GM19467 (cell line): ENCODE measurements at regions not wholly inside any gene's neighbourhood (a gene's known extent, or its start where the extent isn't known, plus 50 kb on each side); places are given as distances from the start of the nearest gene placed in this dataset.
"Not testable (repeated sequence)": the region's sequence is repeated elsewhere in the genome, so short reads cannot be mapped to it uniquely, and the experiment has no call there.

Experiments used
- ATAC-seq: cut with Tn5 transposase; IDR thresholded peaks from one replicate; pipeline ENCODE4 v1.9.1; 2021; ENCODE audit warnings: mild to moderate bottlenecking, moderate library complexity; ENCODE audit not compliant: unreplicated experiment

- no peak for ATAC-seq
Observed at GRCh38 chr5:92283521-92283920, 900.4 kb upstream of the ARRDC3 start.

DNA sequence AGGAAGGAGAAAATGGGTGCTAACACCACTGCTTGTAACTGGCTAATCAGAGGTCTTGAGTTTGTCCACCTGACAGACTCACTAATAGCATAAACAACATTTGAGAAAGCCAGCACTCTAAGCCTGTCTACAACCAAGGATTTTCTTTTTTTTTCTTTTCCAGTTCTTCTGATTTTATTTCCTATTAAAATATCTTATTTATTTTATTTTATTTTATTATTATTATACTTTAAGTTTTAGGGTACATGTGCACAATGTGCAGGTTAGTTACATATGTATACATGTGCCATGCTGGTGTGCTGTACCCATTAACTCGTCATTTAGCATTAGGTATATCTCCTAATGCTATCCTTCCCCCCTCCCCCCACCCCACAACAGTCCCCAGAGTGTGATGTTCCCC, 888.6 kb upstream of the ARRDC3 start:
- ATAC-seq = not testable (repeated sequence)

DNA sequence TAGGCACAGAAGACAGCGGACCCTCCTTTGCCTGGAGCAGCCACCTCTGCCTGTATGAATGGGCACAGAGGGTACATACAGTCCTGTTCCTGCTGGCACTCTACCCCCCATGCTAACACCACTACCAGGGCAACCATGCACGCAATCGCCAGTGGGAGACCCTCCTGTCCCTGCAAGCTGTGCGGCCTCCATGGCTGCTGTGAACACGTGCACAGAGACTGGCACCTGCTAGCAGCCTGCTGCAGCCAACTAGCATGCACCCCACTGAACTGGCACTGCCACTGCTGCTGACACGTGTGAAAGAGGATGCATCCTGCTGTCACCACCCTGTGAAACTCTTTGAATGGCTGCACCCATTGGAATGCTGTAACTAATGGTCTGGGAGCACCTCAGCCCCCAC, 885.2 kb upstream of the ARRDC3 start:
- no peak for ATAC-seq

GRCh38 chr5:92267830-92268229, 884.7 kb upstream of the ARRDC3 start:
- no peak for ATAC-seq

GRCh38 chr5:92265804-92266203, 882.7 kb upstream of the ARRDC3 start:
- ATAC-seq = no peak

DNA sequence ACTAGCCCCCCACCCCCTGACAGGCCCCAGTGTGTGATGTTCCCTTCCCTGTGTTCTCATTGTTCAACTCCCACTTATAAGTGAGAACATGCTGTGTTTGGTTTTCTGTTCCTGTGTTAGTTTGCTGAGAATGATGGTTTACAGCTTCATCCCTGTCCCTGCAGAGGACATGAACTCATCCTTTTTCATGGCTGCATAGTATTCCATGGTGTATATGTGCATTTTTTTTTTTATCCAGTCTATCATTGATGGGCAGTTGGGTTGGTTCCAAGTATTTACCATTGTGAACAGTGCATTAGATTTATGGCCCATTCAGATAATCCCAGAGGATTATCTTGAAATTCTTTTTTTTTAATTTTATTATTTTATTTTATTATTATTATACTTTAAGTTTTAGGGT, 872.5 kb upstream of the ARRDC3 start:
- ATAC-seq = not testable (repeated sequence)

GRCh38 chr5:92248518-92248917, 865.4 kb upstream of the ARRDC3 start:
- ATAC-seq = no peak

GRCh38 chr5:92242170-92242569, 859.1 kb upstream of the ARRDC3 start:
- ATAC-seq = no peak

- no peak for ATAC-seq
Observed at GRCh38 chr5:92237896-92238295, 854.8 kb upstream of the ARRDC3 start.

GRCh38 chr5:92222449-92222848, 839.3 kb upstream of the ARRDC3 start:
- ATAC-seq = no peak

DNA sequence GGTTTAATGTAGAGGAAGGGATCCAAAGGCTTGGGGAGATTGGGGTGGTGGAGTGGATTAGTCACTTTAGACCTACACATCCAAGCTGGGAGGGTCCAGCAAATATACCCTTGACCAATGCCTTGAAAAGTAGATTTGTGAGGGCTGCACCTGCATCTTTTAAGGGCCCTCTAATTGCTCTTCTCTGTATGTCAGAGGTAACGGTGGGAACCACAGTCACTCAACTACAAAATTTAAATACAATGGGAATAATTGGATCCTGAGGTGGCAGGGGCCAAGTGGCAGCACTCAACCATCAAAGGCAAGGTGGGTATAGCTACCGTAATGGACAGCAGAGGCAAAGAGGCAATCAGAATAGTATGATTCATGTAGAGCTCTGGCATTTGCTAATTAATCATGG, 833.7 kb upstream of the ARRDC3 start:
- not testable (repeated sequence) for ATAC-seq

DNA sequence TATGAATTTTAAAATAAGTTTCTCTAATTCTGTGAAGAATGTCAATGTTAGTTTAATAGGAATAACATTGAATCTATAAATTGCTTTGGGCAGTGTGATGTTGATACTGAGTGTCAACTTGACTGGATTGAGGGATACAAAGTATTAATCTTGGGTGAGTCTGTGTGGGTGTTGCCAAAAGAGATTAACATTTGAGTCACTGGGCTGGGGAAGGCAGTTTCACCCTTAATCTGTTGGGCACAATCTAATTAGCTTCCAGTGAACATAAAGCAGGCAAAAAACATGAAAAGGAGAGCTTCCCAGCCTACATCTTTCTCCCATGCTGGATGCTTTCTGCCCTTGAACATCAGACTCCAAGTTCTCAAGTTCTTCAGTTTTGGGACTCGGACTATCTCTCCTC, 832.0 kb upstream of the ARRDC3 start:
- no peak for ATAC-seq

- ATAC-seq = no peak
Observed at GRCh38 chr5:92208265-92208664, 825.1 kb upstream of the ARRDC3 start.

DNA sequence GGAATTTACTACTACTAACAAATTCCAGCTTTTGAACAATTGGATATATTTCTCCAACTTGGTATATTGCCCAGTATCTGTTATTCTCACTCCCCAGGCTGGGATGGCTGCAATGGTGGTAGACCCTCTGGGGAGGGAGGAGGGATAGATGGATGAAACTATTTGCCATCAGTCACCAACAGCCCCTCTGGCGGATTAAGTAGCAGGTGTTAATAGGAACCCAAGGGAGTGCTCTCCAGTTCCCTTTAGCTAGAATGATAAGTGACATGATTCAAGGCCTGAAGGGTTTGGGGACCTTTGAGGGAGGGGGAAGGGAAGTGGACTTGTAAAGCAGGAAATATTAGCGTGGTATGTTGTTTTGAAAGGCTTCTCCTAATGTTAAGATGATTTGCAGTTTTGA, 824.0 kb upstream of the ARRDC3 start:
- ATAC-seq = no peak

DNA sequence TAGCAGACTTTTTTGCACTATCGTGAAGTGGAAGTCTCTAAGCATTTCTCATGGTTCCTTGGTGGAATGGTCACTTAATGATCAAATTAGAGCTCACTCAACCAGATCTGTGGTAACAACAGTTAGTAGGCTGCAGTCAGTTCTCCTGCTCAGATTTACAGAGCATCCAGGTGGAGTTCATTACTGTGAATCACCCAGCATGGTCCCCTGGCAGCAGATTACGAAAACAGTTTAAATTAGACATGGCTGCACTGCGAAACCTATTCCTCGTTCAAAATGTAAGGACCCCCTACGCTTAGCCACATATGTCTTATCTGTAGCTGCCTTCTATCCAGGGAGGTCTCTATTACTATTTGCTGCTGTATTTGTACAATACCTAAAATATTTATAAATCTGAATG, 823.6 kb upstream of the ARRDC3 start:
- ATAC-seq = no peak

DNA sequence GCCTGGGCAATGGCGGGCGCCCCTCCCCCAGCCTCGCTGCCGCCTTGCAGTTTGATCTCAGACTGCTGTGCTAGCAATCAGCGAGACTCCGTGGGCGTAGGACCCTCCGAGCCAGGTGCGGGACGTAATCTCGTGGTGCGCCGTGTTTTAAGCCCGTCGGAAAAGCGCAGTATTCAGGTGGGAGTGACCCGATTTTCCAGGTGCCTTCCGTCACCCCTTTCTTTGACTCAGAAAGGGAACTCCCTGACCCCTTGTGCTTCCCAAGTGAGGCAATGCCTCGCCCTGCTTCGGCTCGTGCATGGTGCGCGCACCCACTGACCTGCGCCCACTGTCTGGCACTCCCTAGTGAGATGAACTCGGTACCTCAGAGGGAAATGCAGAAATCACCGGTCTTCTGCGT, 815.9 kb upstream of the ARRDC3 start:
- ATAC-seq = not testable (repeated sequence)

DNA sequence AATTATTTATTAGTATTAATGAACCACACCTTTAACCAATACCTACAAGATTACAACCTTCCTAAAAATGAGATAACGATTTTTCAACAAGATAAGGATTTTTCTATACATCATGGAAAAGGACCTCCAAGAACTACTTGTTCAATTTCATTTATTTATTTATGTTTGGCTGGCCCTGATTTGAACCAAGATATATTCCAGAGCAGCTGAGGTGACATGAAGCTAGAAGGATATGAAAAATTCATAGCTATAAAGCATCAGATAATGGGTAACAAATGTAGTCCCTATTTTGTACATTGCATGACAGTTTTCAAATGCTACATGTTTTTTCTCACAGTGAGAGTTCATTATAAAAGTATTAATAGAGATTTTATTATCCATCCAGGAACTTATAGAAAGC, 798.5 kb upstream of the ARRDC3 start:
- no peak for ATAC-seq

GRCh38 chr5:92180391-92180790, 797.3 kb upstream of the ARRDC3 start:
- ATAC-seq = no peak

DNA sequence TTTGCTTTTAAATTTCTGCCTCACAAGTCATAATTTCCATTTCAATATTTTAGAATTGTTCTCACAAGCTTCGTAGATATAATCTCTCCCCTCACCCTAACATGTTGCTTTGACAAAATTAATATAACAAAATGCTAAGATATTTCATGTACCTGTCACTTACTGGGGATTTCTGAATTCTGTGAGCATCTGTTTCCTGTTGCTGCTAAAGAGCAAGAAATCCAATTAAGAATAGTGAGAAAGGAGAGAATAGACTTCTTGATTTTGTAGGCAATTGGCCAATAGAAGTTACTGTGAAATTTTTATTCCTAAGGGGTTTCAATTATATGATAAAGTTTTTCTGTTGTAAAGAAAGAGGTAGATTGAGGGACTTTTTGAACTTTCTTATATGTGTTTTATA, 796.5 kb upstream of the ARRDC3 start:
- no peak for ATAC-seq

DNA sequence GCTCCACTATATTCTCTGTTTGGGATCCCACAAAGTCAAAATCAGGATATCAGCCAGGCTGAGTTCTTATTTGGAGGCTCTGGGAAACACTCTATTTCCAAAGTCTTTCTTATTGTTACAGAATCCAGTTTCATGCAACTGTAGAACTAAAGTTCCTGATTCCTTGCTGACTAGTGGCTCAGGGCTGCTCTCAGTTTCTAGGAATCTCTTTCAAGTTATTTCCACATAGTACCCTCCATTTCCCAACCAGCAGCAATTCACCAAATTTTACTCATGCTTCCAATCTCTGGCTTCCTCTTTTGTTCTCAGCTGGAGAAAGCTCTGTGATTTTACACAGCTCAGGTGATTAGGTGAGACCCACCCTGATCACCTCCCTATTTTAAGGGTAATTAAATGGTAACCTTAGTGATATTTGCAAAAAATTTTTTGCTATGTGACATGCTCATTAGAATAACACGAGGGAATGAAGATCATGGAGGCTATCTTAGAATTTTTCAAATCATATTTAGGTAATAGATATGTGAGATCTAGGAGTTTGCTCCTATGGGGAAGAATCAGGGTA, 794.9 kb upstream of the ARRDC3 start:
- no peak for ATAC-seq

DNA sequence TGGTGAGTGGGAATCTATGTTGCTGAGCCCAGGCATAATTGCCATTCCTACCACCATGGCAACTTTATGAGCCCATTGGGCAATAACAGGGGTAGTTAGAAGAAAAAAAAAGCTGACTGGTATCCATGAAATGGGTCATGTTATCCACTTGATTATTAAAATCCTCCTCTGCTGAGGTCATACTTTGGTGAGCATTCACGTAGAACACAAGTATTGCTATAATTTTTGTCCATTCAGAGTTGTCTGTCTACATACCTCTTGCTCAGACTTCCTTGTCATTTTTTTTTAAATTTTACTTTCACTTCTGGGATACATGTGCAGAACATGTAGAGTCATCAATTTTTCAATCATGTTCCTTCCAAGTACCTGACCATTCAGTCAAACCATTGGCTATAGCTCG, 780.8 kb upstream of the ARRDC3 start:
- ATAC-seq = no peak

DNA sequence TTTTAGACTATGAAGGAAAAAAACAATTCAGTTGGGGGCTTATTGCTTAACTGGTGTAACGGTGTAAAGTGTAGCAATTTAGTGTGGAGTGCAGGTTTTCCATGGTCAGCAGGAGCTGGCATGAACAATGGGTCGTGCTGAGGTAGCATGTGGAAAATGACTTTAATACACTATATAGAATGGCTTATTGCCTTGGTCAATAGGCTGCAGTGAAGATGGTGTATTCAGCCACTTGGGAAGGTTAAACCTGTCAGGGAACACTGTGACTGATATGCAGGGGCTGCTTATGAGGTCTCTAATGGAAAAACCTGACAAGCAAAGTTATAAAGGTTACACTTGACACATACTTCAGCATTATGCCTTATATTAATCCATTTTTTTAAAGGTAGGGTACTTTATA, 764.7 kb upstream of the ARRDC3 start:
- no peak for ATAC-seq

DNA sequence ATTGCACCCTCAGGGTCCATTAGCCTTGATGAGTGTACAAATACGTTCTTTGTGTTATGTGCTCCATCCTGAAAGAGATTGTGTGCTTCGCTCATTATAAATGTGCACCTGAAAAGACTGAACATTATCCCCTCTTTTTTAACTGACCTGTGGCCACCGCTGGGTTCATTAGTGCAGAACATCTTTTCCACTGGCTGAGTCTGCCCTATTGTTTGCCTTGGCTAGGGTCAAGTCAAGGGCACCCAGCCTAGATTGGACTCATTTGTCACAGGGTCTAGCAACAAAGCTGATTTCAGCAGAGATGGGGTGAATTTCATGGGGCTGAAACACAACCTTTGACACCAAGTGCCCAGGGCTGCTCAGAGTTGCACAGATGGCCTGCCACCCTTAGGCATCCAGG, 764.1 kb upstream of the ARRDC3 start:
- ATAC-seq = no peak

GRCh38 chr5:92145852-92146251, 762.7 kb upstream of the ARRDC3 start:
- ATAC-seq = no peak
